ENCODE measurements at regions not wholly inside any gene's neighbourhood (a gene's known extent, or its start where the extent isn't known, plus 50 kb on each side); places are given as distances from the start of the nearest gene placed in this dataset.

- H3K9ac ChIP-seq (ENCODE audit: extremely low read depth, insufficient read length, low read length), result no peak overlapping the region
- H4K91ac ChIP-seq (ENCODE audit: insufficient read length, low read depth, low read length), result no peak overlapping the region
- H2BK120ac ChIP-seq (ENCODE audit: low read depth, low read length, poor library complexity, severe bottlenecking), result no peak overlapping the region
- no peaks in the 10 kb centered on the region for H3K23me2 ChIP-seq (ENCODE audit: insufficient read length, low read depth, low read length, poor library complexity, severe bottlenecking)
- no peaks in the 10 kb centered on the region for H4K20me1 ChIP-seq (ENCODE audit: control insufficient read depth, insufficient read depth, insufficient read length)
- no peak overlapping the region for H2BK15ac ChIP-seq (ENCODE audit: low read depth, low read length)
- H4K8ac ChIP-seq (replicated peaks; ENCODE audit: insufficient read length, low read depth, low read length), result no peak overlapping the region
- no peak overlapping the region for H3K23ac ChIP-seq (ENCODE audit: insufficient read length, low read depth, low read length)
- no peak overlapping the region for H2BK12ac ChIP-seq (ENCODE audit: insufficient read length, low read depth, low read length)
- no CpG with 5 or more reads among the region's 3 CpGs for WGBS (ENCODE audit: extremely low coverage, insufficient read length, low lambda C conversion rate)
- Mint-ChIP-seq H3K4me3 (no peak overlapping the region), H3K9me3 (no peaks in the 10 kb centered on the region), H3K27me3 (ENCODE audit: low read depth) (no peaks in the 10 kb centered on the region; the same call in 1 of the 2 replicates), H3K27ac (no peak overlapping the region), H3K36me3 (ENCODE audit: insufficient read depth in 1 of 3, low read depth in 3 of 3) (no peaks in the 10 kb centered on the region; a peak in 1 of 7 replicates), H3K4me1 (peaks cover 19% of the 10 kb centered on the region in 2 experiments)
- no peaks in the 10 kb centered on the region for H3K79me2 ChIP-seq (ENCODE audit: insufficient read depth, low read length)
- no peak overlapping the region for H3K4ac ChIP-seq (ENCODE audit: low read depth, low read length)
- H3K9me3 ChIP-seq (ENCODE audit: control insufficient read depth, low read depth, low read length), result no peaks in the 10 kb centered on the region
- H3K79me1 ChIP-seq (ENCODE audit: insufficient read depth, low read depth, low read length, poor library complexity, severe bottlenecking), result no peaks in the 10 kb centered on the region
- no peak overlapping the region for H4K5ac ChIP-seq (ENCODE audit: insufficient read length, low read depth, low read length)
- no peak for TF ChIP-seq CTCF (conservative IDR thresholded peaks at IDR 0.05)
- no peak overlapping the region for H3T11ph ChIP-seq (ENCODE audit: low read length)
- no peak overlapping the region for H2BK20ac ChIP-seq (ENCODE audit: low read depth, low read length, poor library complexity, severe bottlenecking)
- no peaks in the 10 kb centered on the region for H3K27me3 ChIP-seq (ENCODE audit: insufficient read depth, low read length)
- no peak overlapping the region for H3K18ac ChIP-seq (ENCODE audit: insufficient read length, low read depth, low read length)
- H2AK5ac ChIP-seq (ENCODE audit: insufficient read length, low read length), result no peak overlapping the region
- no peak for DNase-seq
- H3K27ac ChIP-seq (ENCODE audit: insufficient read length, low read depth, low read length), result no peak overlapping the region
- no peak overlapping the region for H2BK5ac ChIP-seq (ENCODE audit: insufficient read length, low read length)
- H3K4me1 ChIP-seq (ENCODE audit: insufficient read depth, low read length), result no peaks in the 10 kb centered on the region; the same call in 1 of the 2 replicates
- H3K4me2 ChIP-seq (ENCODE audit: insufficient read depth, insufficient read length, low read length), result no peak overlapping the region
- H3K56ac ChIP-seq (ENCODE audit: insufficient read length, low read depth, low read length), result no peak overlapping the region
- no peak overlapping the region for H3K14ac ChIP-seq (ENCODE audit: insufficient read depth, low read length)
- H2AFZ ChIP-seq (ENCODE audit: low read length), result no peak overlapping the region
Observed at GRCh38 chr2:16042201-16042700, 101.9 kb downstream of the MYCN start.

Data from H9 (cell line).